Uterus (tissue), 2 donors: ENCODE measurements at regions not wholly inside any gene's neighbourhood (a gene's known extent, or its start where the extent isn't known, plus 50 kb on each side); places are given as distances from the start of the nearest gene placed in this dataset.

Experiments used
- POLR2A ChIP-seq, 2 donors: fragments of 450-650 bp; IDR thresholded peaks; one replicate each; pipeline ENCODE4 v1.6.1; 2016; ENCODE audit warnings: antibody characterized with exemption in 2 of 2, mild to moderate bottlenecking in 1 of 2, moderate library complexity in 1 of 2
- TF ChIP-seq, protein P1 (sequence below), 4 experiments: fragments of 200-600 bp in 2 of 4; fragments of 450-650 bp in 2 of 4; sonication (generic) in 2 of 4; IDR thresholded peaks; one replicate each; pipeline ENCODE4 v1.5.1; 2016 to 2019; ENCODE audit warnings: antibody characterized with exemption in 4 of 4, mild to moderate bottlenecking in 2 of 4, moderate library complexity in 1 of 4

DNA sequence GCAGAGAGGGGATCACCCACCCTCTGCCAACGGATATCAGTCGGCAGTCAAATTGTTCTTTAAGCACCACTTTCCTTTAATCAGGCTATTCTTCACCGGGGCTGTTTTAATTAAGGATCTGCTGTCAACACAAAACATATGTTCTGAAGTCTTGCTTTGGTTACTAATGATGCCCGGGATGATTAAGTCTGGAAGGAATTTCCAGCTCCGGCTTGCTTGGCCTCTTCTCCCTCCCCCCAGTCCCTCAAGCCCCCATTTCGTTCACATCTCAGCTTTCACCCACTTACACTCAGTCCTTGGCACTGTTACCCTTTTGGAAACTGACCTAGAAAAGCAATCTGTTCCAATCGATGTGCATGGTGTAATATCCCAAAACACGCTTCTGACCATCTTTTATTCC is 74.7 kb downstream of the MSX2 start:
- TF ChIP-seq, protein P1, sequence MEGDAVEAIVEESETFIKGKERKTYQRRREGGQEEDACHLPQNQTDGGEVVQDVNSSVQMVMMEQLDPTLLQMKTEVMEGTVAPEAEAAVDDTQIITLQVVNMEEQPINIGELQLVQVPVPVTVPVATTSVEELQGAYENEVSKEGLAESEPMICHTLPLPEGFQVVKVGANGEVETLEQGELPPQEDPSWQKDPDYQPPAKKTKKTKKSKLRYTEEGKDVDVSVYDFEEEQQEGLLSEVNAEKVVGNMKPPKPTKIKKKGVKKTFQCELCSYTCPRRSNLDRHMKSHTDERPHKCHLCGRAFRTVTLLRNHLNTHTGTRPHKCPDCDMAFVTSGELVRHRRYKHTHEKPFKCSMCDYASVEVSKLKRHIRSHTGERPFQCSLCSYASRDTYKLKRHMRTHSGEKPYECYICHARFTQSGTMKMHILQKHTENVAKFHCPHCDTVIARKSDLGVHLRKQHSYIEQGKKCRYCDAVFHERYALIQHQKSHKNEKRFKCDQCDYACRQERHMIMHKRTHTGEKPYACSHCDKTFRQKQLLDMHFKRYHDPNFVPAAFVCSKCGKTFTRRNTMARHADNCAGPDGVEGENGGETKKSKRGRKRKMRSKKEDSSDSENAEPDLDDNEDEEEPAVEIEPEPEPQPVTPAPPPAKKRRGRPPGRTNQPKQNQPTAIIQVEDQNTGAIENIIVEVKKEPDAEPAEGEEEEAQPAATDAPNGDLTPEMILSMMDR (IDR thresholded peaks at IDR 0.05) = no peak
- TF ChIP-seq POLR2A (IDR thresholded peaks at IDR 0.05) = no peak
